ENCODE measurements at regions not wholly inside any gene's neighbourhood (a gene's known extent, or its start where the extent isn't known, plus 50 kb on each side); places are given as distances from the start of the nearest gene placed in this dataset.

DNA sequence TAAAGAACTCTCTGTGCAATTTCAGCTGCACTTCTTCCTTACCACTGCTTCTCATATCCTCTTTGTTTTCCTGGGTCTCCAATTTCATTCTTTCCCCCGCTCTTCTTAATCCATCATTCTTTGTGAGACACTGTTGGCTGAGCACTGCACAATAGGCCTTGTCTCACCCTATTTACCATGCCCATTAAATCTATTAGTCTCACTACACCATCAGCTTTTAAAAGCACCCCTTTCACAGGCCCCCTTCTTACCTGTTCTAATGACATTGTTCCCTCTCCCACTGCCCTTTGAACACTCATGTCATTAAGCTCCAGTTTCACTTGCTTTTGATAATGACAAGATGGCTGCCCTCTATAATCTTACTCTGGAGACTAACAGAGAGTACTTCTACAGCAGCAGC, 404.1 kb upstream of the ACVR2A start:
- peak overlapping the region; percentile 83 for H3K27ac Mint-ChIP-seq
- H3K4me3 Mint-ChIP-seq (ENCODE audit: low read depth), result peak overlapping the region; percentile 11
- H3K4me1 Mint-ChIP-seq (ENCODE audit: low read depth), result peaks cover 32% of the 10 kb centered on the region
- DNase-seq (ENCODE audit: low spot score, unreplicated experiment), result no peak
- peaks cover 7% of the 10 kb centered on the region for H3K9me3 Mint-ChIP-seq (ENCODE audit: low read depth)
- TF ChIP-seq, protein P1, sequence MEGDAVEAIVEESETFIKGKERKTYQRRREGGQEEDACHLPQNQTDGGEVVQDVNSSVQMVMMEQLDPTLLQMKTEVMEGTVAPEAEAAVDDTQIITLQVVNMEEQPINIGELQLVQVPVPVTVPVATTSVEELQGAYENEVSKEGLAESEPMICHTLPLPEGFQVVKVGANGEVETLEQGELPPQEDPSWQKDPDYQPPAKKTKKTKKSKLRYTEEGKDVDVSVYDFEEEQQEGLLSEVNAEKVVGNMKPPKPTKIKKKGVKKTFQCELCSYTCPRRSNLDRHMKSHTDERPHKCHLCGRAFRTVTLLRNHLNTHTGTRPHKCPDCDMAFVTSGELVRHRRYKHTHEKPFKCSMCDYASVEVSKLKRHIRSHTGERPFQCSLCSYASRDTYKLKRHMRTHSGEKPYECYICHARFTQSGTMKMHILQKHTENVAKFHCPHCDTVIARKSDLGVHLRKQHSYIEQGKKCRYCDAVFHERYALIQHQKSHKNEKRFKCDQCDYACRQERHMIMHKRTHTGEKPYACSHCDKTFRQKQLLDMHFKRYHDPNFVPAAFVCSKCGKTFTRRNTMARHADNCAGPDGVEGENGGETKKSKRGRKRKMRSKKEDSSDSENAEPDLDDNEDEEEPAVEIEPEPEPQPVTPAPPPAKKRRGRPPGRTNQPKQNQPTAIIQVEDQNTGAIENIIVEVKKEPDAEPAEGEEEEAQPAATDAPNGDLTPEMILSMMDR (IDR thresholded peaks at IDR 0.05; ENCODE audit: unreplicated experiment), result no peak
- peaks cover 5% of the 10 kb centered on the region for H3K27me3 Mint-ChIP-seq
- H3K36me3 Mint-ChIP-seq (ENCODE audit: insufficient read depth), result no peaks in the 10 kb centered on the region

DNA sequence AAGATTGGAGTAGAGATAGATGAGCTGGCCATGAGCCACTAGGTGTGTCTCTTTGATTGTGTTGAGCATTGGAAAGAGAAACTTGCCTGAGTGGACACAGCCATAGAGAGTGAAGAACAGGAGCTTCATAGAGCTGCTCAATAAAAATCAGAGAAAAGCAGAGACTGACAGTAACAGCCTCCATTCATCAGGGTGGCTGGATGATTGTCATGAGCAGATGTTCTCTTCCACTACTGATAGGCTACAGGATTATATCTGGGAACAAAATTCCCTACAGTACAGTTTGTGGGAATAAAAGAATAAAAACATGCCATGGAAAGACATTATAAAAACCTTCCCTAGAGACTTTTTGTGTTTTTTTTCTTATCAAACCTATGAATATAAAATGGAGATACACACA, 404.8 kb upstream of the ACVR2A start:
- peaks cover 7% of the 10 kb centered on the region for H3K9me3 Mint-ChIP-seq (ENCODE audit: low read depth)
- H3K4me3 Mint-ChIP-seq (ENCODE audit: low read depth), result no peak overlapping the region
- DNase-seq (ENCODE audit: low spot score, unreplicated experiment), result no peak
- H3K27ac Mint-ChIP-seq, result no peak overlapping the region
- H3K27me3 Mint-ChIP-seq, result peaks cover 2% of the 10 kb centered on the region
- TF ChIP-seq, protein P1 (IDR thresholded peaks at IDR 0.05; ENCODE audit: unreplicated experiment), result no peak
- H3K36me3 Mint-ChIP-seq (ENCODE audit: insufficient read depth), result no peaks in the 10 kb centered on the region
- peaks cover 32% of the 10 kb centered on the region for H3K4me1 Mint-ChIP-seq (ENCODE audit: low read depth)

DNA sequence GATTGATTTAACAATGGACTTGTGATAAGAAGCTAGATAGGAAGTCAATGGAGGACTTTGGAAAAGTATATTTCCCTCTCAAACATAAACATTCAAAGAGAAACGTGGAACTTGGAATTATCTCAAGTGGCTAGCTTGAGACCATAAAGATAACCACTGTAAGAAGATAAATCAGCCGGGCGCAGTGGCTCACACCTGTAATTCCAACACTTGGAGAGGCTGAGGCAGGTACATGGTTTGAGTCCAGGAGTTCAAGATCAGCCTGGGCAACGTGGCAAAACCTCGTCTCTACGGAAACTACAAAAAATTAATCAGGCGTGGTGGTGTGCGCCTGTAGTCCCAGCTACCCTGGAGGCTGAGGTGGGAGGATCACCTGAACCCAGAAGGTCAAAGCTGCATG, 405.9 kb upstream of the ACVR2A start:
- Mint-ChIP-seq H3K4me3 (ENCODE audit: low read depth) (no peak overlapping the region), H3K27me3 (peaks cover 7% of the 10 kb centered on the region), H3K27ac (no peak overlapping the region), H3K36me3 (ENCODE audit: insufficient read depth) (no peaks in the 10 kb centered on the region), H3K4me1 (ENCODE audit: low read depth) (peaks cover 33% of the 10 kb centered on the region), H3K9me3 (ENCODE audit: low read depth) (peaks cover 7% of the 10 kb centered on the region)
- DNase-seq (ENCODE audit: low spot score, unreplicated experiment), result no peak
- TF ChIP-seq, protein P1 (IDR thresholded peaks at IDR 0.05; ENCODE audit: unreplicated experiment), result no peak

DNA sequence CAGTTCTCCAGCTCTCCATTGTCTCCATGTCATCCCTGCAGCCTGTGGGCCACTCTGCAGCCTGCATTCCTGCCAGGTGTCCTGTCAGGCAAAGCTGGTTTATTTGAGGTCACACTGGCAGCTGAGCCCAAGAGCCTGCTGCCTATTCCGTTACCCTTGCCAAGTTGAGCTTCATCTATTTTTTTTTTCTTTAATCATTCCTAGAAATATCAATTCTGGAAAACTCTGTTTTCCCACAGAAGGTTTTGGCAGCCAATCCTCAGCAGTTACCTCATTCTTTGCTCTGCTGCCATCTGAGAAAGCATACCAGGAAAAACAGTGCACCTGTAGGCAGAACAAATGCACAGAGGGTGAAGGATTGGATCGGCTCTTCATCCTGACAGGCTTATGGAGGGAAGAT, 411.0 kb upstream of the ACVR2A start:
- no peak overlapping the region for H3K27ac Mint-ChIP-seq
- H3K27me3 Mint-ChIP-seq, result peaks cover 24% of the 10 kb centered on the region
- no peaks in the 10 kb centered on the region for H3K36me3 Mint-ChIP-seq (ENCODE audit: insufficient read depth)
- no peak for DNase-seq (ENCODE audit: low spot score, unreplicated experiment)
- peaks cover 6% of the 10 kb centered on the region for H3K9me3 Mint-ChIP-seq (ENCODE audit: low read depth)
- H3K4me1 Mint-ChIP-seq (ENCODE audit: low read depth), result peaks cover 37% of the 10 kb centered on the region
- H3K4me3 Mint-ChIP-seq (ENCODE audit: low read depth), result no peak overlapping the region
- TF ChIP-seq, protein P1 (IDR thresholded peaks at IDR 0.05; ENCODE audit: unreplicated experiment), result no peak

DNA sequence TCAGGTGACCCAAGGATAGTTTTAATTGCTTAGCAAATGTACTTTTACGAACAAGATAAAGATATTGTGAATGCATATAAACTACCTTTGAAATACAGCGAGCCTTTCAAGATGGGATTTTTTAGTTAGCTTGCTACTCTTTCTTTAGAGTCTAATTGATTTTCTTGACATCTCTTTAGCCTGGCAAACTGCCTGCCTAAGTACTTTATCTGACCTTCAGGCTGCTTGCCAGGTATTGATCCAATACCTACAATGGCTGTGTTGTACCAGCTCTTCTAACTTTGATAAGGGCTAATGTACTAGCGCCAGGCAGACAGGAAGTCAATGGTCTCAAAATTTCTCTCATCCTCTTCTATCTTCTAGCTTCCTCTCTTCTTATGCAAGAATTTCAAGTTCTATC, 414.4 kb upstream of the ACVR2A start:
- TF ChIP-seq, protein P1 (IDR thresholded peaks at IDR 0.05; ENCODE audit: unreplicated experiment), result no peak
- Mint-ChIP-seq H3K9me3 (ENCODE audit: low read depth) (no peaks in the 10 kb centered on the region), H3K36me3 (ENCODE audit: insufficient read depth) (no peaks in the 10 kb centered on the region), H3K27me3 (peaks cover 27% of the 10 kb centered on the region), H3K4me3 (ENCODE audit: low read depth) (no peak overlapping the region), H3K4me1 (ENCODE audit: low read depth) (peaks cover 42% of the 10 kb centered on the region), H3K27ac (no peak overlapping the region)
- DNase-seq (ENCODE audit: low spot score, unreplicated experiment), result no peak

Measured in progenitor cell of endocrine pancreas (in vitro differentiated cells).